Hepatocyte (in vitro differentiated cells): ENCODE measurements at regions not wholly inside any gene's neighbourhood (a gene's known extent, or its start where the extent isn't known, plus 50 kb on each side); places are given as distances from the start of the nearest gene placed in this dataset.
"Not testable (repeated sequence)": the region's sequence is repeated elsewhere in the genome, so short reads cannot be mapped to it uniquely, and the experiment has no call there.

Source experiments
- DNase-seq: peaks from one replicate; pipeline ENCODE4 v3.0.0-alpha.2; 2016; ENCODE audit warnings: low spot score
- H2AFZ ChIP-seq: fragments of 200-600 bp; sonication (generic); 2 replicates; pipeline ENCODE4 v1.6.0; 2016; ENCODE audit warnings: antibody characterized with exemption, mild to moderate bottlenecking
- H3K27ac ChIP-seq: fragments of 200-600 bp; sonication (generic); 2 replicates; pipeline ENCODE4 v1.5.1; 2016; ENCODE audit warnings: mild to moderate bottlenecking
- H3K27me3 ChIP-seq: fragments of 200-600 bp; sonication (generic); 2 replicates; pipeline ENCODE4 v1.6.1; 2016
- H3K36me3 ChIP-seq: fragments of 200-600 bp; sonication (generic); replicated peaks from 2 replicates; pipeline ENCODE4 v1.5.1; 2016; ENCODE audit warnings: low read depth; ENCODE audit not compliant: insufficient read depth
- H3K4me1 ChIP-seq: fragments of 200-600 bp; sonication (generic); 2 replicates; pipeline ENCODE4 v1.5.1; 2016; ENCODE audit warnings: mild to moderate bottlenecking, moderate library complexity; ENCODE audit not compliant: insufficient read depth
- H3K4me2 ChIP-seq: fragments of 200-600 bp; sonication (generic); 2 replicates; pipeline ENCODE4 v1.6.0; 2016
- H3K4me3 ChIP-seq: fragments of 200-600 bp; sonication (generic); 2 replicates; pipeline ENCODE4 v1.5.1; 2016; ENCODE audit warnings: mild to moderate bottlenecking
- H3K79me2 ChIP-seq: fragments of 200-600 bp; sonication (generic); 2 replicates; pipeline ENCODE4 v1.6.0; 2017; ENCODE audit warnings: mild to moderate bottlenecking
- H3K9me2 ChIP-seq: fragments of 200-600 bp; sonication (generic); replicated peaks from 2 replicates; pipeline ENCODE4 v1.6.0; 2017; ENCODE audit warnings: mild to moderate bottlenecking; ENCODE audit not compliant: insufficient read depth
- H3K9me3 ChIP-seq: fragments of 200-600 bp; sonication (generic); 2 replicates; pipeline ENCODE4 v1.5.1; 2016; ENCODE audit warnings: low read depth, mild to moderate bottlenecking
- H4K20me1 ChIP-seq: fragments of 200-600 bp; sonication (generic); 2 replicates; pipeline ENCODE4 v1.6.0; 2016; ENCODE audit warnings: mild to moderate bottlenecking; ENCODE audit not compliant: insufficient read depth, poor library complexity, severe bottlenecking
- CTCF ChIP-seq: fragments of 200-600 bp; sonication (generic); IDR thresholded peaks from 2 replicates; pipeline ENCODE4 v1.5.1; 2016; ENCODE audit warnings: antibody characterized with exemption, mild to moderate bottlenecking; ENCODE audit not compliant: poor library complexity
- EZH2 ChIP-seq: fragments of 200-600 bp; sonication (generic); IDR thresholded peaks from 2 replicates; pipeline ENCODE4 v1.6.1; 2016; ENCODE audit warnings: antibody characterized with exemption, mild to moderate bottlenecking, borderline replicate concordance
- EZH2phosphoT487 ChIP-seq: fragments of 200-600 bp; sonication (generic); IDR thresholded peaks from one replicate; pipeline ENCODE4 v1.6.1; 2018; ENCODE audit warnings: antibody characterized with exemption, mild to moderate bottlenecking, low read depth, moderate library complexity; ENCODE audit not compliant: unreplicated experiment, severe bottlenecking
- WGBS: methylation state at CpG from one replicate; pipeline ENCODE4 v1.1.6; 2016; ENCODE audit warnings: low lambda C conversion rate; ENCODE audit errors: missing lambda C conversion rate; 5-methylcytosine and 5-hydroxymethylcytosine counted together

GRCh38 chr9:64130325-64130724 is 1154.7 kb downstream of the FOXD4L5 start:
- H4K20me1 ChIP-seq, H3K27ac ChIP-seq, H3K4me3 ChIP-seq, H3K27me3 ChIP-seq, H3K79me2 ChIP-seq, H3K9me2 ChIP-seq, DNase-seq, H2AFZ ChIP-seq, H3K4me1 ChIP-seq, H3K36me3 ChIP-seq, H3K4me2 ChIP-seq, H3K9me3 ChIP-seq: not testable (repeated sequence)
- WGBS: 27% methylated on average over 4 of the region's 4 CpGs

DNA sequence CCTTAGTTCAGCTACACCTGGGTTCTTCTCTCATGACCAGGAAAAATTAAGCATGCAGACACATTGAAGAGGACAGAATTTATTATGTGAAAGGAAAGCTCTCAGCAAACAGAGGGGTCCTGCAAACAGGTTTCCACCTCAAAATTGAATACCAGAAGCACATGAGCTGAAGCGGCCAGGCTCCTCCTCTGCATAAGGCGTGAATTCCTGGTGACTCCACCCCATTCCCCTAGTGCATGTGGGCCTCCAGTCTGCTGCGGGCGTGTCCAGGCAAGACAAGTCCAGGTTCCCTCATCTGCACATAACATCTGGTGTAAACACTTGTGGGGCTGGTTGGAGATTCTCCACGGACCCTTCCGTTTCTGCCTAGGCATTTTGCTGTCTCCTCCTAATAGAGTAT is 1156.4 kb downstream of the FOXD4L5 start:
- Histone ChIP-seq H3K4me2 (no peak overlapping the region), H3K9me2 (no peaks in the 10 kb centered on the region), H3K4me3 (no peak overlapping the region), H3K4me1 (no peaks in the 10 kb centered on the region), H4K20me1 (no peaks in the 10 kb centered on the region), H3K27ac (no peak overlapping the region), H3K9me3 (peaks cover 4% of the 10 kb centered on the region), H3K27me3 (no peaks in the 10 kb centered on the region), H3K79me2 (no peaks in the 10 kb centered on the region), H3K36me3 (no peaks in the 10 kb centered on the region), H2AFZ (no peak overlapping the region)
- DNase-seq: no peak
- 86% methylated on average over 6 of the region's 6 CpGs for WGBS
- TF ChIP-seq CTCF (no peak), EZH2phosphoT487 (no peak), EZH2 (no peak)

GRCh38 chr9:64121602-64122001 is 1163.4 kb downstream of the FOXD4L5 start:
- H3K4me2 ChIP-seq, H3K36me3 ChIP-seq, H3K9me2 ChIP-seq, H3K4me3 ChIP-seq, H3K4me1 ChIP-seq, H3K27me3 ChIP-seq, H3K9me3 ChIP-seq, DNase-seq, H3K27ac ChIP-seq, H2AFZ ChIP-seq, H4K20me1 ChIP-seq, H3K79me2 ChIP-seq: not testable (repeated sequence)

DNA sequence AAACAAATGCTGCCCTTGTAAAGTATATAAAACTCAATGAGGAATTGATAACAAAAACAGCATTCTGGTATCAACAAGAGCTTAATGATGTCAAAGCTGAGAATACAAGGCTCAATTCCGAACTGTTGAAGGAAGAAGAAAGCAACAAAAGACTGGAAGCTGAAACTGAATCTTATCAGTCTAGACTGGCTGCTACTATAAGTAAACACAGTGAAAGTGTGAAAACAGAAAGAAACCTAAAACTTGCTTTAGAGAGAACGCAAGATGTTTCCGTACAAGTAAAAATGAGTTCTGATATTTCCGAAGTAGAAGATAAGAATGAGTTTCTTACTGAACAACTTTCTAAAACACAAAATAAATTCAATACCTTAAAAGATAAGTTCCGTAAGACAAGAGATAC is 1167.7 kb downstream of the FOXD4L5 start:
- WGBS: 80% methylated on average over 5 of the region's 5 CpGs
- not testable (repeated sequence) for H3K79me2 ChIP-seq, DNase-seq, H3K4me1 ChIP-seq, H3K36me3 ChIP-seq, H3K9me3 ChIP-seq, H2AFZ ChIP-seq, H3K4me2 ChIP-seq, H3K9me2 ChIP-seq, H3K27me3 ChIP-seq, H4K20me1 ChIP-seq, H3K27ac ChIP-seq, H3K4me3 ChIP-seq

- not testable (repeated sequence) for H3K4me1 ChIP-seq, DNase-seq
- WGBS: 44% methylated on average over 1 of the region's 1 CpG
Observed at GRCh38 chr9:64107867-64108266, 1177.1 kb downstream of the FOXD4L5 start.

GRCh38 chr9:64107211-64107610 is 1177.8 kb downstream of the FOXD4L5 start:
- H3K27ac ChIP-seq, H3K4me1 ChIP-seq, DNase-seq, H3K9me3 ChIP-seq, H3K4me2 ChIP-seq, H3K79me2 ChIP-seq, H3K27me3 ChIP-seq, H4K20me1 ChIP-seq, H3K36me3 ChIP-seq, H3K9me2 ChIP-seq, H2AFZ ChIP-seq, H3K4me3 ChIP-seq: not testable (repeated sequence)
- WGBS: 55% methylated on average over 1 of the region's 1 CpG

More at GRCh38 chr9:64107867-64108266, 1177.1 kb downstream of the FOXD4L5 start:
- H3K27ac ChIP-seq, H3K79me2 ChIP-seq, H3K4me3 ChIP-seq, H3K9me3 ChIP-seq, H4K20me1 ChIP-seq, H3K4me2 ChIP-seq, H2AFZ ChIP-seq, H3K36me3 ChIP-seq, H3K9me2 ChIP-seq, H3K27me3 ChIP-seq: not testable (repeated sequence)

DNA sequence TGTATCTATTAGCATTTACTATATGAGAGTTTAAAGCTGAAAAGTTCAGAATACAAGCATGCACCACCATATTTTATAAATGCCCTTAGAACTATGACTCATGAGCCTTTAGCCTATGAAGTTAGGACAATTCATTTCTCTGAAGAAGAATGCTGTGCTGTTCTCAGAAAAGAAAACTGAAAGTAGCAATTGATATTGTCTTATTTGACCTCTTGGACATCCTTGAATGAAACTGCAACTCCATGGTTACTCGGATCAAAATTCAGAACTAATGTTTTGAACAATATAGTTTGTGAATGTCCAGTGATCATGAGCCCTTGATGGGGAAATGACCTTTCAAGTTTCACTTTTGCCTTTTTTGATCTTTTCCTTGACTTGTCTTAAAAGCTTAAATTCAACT is 1179.8 kb downstream of the FOXD4L5 start:
- H3K79me2 ChIP-seq, H3K36me3 ChIP-seq, H3K27ac ChIP-seq, DNase-seq, H3K4me1 ChIP-seq, H4K20me1 ChIP-seq, H3K4me3 ChIP-seq, H2AFZ ChIP-seq, H3K9me3 ChIP-seq, H3K27me3 ChIP-seq, H3K9me2 ChIP-seq, H3K4me2 ChIP-seq: not testable (repeated sequence)
- 59% methylated on average over 1 of the region's 1 CpG for WGBS

DNA sequence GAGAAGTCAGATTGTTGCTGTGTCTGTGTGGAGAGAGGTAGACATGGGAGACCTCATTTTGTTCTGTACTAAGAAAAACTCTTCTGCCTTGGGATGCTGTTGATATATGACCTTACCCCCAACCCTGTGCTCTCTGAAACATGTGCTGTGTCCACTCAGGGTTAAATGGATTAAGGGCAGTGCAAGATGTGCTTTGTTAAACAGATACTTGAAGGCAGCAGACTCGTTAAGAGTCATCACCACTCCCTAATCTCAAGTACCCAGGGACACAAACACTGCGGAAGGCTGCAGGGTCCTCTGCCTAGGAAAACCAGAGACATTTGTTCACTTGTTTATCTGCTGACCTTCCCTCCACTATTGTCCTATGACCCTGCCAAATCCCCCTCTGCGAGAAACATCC is 1183.5 kb downstream of the FOXD4L5 start:
- not testable (repeated sequence) for H3K4me3 ChIP-seq, H3K9me2 ChIP-seq, DNase-seq, H4K20me1 ChIP-seq, H3K9me3 ChIP-seq, H3K4me2 ChIP-seq, H3K27ac ChIP-seq, H3K4me1 ChIP-seq, H3K27me3 ChIP-seq, H2AFZ ChIP-seq, H3K79me2 ChIP-seq, H3K36me3 ChIP-seq
- WGBS: 62% methylated on average over 3 of the region's 3 CpGs
